ENCODE measurements at regions not wholly inside any gene's neighbourhood (a gene's known extent, or its start where the extent isn't known, plus 50 kb on each side); places are given as distances from the start of the nearest gene placed in this dataset.

GRCh38 chr16:13291591-13292333 lies 390.4 kb downstream of the SHISA9 start:
- no peak for DNase-seq (ENCODE audit: low spot score)

- DNase-seq (ENCODE audit: low spot score) = no peak
These were observed 394.8 kb downstream of the SHISA9 start for GRCh38 chr16:13296206-13296605.

GRCh38 chr16:13298666-13299065 lies 397.3 kb downstream of the SHISA9 start:
- no peak for DNase-seq (ENCODE audit: low spot score)

GRCh38 chr16:13300066-13300840 lies 398.9 kb downstream of the SHISA9 start:
- no peak for DNase-seq (ENCODE audit: low spot score)

GRCh38 chr16:13305019-13305755 lies 403.8 kb downstream of the SHISA9 start:
- DNase-seq (ENCODE audit: low spot score) = no peak

- DNase-seq (ENCODE audit: low spot score) = no peak
These were observed 405.0 kb downstream of the SHISA9 start for GRCh38 chr16:13306161-13306995.

DNA sequence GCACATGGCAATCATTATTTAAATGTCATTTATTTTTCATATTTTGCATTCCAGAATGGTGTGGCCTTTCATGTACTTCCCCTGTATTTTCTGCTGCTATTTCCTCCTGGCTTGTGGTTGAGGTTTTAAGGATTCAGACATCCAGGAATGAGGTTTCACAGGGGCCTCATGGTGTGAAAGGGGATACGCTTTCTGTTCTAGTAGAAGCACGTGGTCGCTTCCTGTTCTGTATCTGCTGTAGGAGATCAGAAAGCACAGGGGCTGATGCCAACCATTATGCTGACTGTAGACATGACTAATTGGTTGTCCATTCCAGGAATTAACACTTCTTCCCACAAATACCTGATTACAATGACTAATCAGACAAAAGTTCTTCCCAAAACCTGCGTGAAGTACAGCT lies 405.9 kb downstream of the SHISA9 start:
- no peak for DNase-seq (ENCODE audit: low spot score)

DNA sequence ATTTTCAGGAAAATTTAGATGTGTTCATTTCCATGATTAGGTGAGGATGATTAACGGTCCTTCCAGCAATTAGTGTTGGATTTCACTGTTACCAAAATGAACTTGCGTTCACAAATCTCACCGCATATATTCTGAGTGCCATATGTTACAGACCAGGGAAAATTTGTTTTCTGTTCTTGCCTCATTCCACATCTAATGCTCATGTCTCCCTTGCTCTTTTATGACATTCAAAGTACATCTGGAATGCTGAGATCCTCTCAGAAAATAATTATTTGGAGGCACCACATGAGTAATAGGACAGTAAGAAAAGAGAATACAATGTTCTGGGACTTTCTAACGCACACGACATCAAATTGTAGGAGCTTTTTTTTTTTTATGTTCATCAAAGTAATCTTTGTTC lies 406.5 kb downstream of the SHISA9 start:
- no peak for DNase-seq (ENCODE audit: low spot score)

GRCh38 chr16:13312063-13312462 lies 410.7 kb downstream of the SHISA9 start:
- no peak for DNase-seq (ENCODE audit: low spot score)

DNA sequence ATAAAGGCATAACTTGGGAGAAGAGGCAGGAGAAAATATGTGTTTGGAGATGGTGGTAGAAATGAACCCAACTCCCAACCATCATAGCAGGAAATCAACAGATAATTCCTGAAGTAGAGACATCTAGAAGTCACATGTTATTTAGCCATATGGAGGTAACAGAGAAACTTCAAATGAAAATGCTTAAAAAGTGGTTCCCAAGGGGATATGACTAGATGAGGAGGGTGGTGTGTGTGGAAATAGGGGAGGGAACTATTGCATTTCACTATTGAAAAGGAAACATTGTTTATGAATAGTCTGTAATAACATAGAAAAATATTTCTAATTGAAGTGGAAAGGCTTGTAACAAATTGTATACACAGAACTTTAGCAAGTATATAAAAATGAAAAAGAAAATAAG lies 412.0 kb downstream of the SHISA9 start:
- no peak for DNase-seq (ENCODE audit: low spot score)

DNA sequence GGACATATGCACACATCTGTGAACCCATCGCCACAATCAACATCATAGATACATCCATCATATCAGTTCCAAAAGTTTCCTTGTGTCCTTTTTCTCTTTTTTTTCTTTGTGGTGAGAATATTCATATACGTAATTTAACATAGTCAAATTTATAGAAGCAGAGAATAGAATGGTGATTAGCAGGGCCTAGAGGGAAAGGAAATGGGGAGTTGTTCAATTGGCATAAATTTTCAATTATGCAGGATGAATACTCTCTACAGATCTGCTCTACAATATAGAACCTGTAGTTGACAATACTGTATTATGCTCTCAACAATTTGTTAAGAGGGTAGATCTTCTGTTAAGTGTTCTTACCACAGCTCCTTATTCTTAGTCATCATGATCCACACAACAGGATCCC lies 413.2 kb downstream of the SHISA9 start:
- no peak for DNase-seq (ENCODE audit: low spot score)

DNA sequence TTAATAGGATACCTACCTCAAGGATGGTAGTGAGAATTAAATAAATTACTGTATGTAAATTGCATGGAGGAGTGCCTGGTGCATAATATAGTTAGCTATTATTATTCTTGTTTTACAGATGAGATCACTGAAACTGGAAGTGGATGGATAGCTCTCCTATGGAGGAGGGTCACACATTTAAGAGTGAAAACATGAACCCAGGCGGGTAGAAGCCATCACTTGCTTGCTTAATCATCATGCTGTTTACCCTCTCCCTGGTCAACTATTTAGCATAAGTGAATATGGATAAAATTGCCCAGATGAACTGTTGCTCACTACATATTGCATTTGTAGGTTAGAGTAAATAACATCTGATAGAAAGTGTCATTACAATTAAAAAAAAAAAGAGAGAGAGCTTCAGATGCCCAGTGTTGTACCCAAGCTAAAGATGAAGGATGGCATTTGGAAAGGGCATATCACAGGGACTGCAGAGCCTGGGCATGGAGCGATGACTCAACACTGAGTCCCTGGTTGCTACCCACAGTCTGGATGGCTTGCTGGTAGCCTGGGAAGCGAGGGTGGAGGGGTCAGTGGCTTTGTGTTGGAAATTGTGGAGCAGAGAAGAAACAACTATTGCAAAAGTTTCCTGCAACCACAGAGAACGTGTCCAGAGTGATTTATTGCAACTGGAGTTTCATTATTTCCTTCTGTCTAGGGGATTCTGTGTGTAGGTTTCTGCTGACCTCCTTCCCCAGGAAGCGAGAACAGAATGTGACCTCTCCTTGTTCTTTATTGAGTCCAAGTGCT lies 414.4 kb downstream of the SHISA9 start:
- no peak for DNase-seq (ENCODE audit: low spot score)

DNA sequence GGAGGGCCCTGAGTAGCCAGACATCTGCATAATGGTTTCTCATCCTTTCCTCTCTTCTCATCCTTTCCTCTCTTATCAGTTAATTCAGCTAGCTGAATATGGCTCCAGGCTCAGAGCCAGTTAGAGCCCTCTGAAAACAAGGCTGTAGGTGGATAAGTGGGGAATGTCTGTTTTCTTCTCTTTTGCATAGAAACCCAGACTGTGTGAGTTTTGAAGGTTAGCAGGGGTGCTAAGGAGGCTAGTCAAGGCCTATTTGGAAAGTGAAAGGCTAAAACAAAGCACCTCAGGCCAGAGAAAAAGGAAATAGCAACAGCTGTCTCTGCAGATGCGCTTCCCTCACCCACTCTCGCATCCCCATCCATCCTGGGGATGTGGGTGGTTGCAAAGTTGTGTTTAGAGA lies 420.9 kb downstream of the SHISA9 start:
- DNase-seq (ENCODE audit: low spot score) = no peak

- DNase-seq (ENCODE audit: low spot score) = no peak
These were observed 423.5 kb downstream of the SHISA9 start for GRCh38 chr16:13324851-13325250.

DNA sequence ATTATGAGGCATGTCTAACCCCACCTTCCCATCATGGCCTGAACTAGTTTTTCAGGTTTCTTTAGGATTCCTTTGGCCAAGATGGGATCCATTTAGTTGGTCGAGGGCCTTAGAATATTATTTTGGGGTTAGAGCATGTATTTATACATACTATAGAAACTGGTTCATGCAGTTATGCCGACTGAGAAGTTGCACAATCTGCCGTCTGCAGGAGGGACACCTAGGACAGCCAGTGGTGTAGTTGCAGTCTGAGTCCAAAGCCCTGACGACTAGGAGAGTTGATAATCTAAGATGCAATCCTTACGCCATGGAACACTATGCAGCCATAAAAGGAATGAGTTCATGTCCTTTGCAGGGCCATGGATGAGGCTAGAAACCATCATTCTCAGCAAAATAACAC lies 424.0 kb downstream of the SHISA9 start:
- no peak for DNase-seq (ENCODE audit: low spot score)

DNA sequence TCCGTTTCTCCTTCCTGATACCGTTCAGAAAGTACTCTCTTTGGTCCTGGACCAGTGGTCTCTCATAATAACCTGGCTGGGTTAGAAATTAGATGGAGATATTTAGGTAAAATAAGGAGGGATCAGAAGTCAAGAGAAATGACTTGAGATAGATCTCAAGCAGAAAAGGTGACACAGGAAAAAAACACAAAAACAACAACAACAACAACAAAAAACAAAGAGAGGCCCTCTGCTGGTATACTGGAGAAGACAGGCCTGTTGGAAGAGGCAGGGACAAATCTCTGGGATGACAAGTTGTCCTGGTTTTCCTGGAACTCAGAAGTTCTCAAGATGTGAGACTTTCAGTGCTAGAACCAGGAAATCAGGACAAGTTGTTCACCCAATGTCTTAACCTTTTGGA lies 430.5 kb downstream of the SHISA9 start:
- no peak for DNase-seq (ENCODE audit: low spot score)

GRCh38 chr16:13332713-13333255 lies 431.4 kb downstream of the SHISA9 start:
- DNase-seq (ENCODE audit: low spot score) = no peak

DNA sequence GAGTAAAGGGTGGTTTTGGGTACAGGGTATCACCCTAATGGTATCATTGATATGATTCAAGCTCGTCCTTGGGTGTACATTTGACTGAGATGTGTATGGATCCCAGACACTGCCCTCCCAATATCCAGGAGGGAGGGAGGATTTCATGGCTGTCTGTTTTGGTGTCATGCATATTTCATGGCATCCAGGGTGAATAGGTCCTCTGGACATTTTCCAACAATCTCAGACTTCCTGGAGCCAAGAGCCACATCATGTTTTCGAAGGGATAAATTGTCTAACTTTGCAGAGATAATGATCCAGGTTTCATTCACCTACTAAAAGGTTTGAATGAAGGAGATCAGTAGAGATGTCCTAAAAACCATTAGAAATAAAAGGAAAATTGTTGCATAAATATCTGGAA lies 431.9 kb downstream of the SHISA9 start:
- no peak for DNase-seq (ENCODE audit: low spot score)

DNA sequence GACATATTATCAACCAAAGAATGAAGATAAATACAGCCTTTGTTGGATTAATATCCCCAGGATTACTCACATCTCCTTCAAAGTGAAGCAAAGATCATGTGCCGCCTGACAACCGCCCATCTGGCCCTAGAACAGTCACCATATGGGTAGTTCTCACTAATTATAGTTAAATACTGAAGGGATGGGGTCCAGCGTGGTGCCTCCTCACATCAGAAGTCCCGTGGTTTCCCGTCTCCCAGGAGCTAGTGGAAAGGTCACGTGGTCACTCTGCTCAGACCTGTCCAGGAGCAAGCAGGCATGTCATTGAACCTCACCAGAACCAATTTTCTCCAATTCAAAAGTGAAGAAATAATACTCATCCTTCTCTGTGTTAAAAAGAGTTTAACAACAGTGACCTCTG lies 434.5 kb downstream of the SHISA9 start:
- no peak for DNase-seq (ENCODE audit: low spot score)

GRCh38 chr16:13336335-13336734 lies 434.9 kb downstream of the SHISA9 start:
- DNase-seq (ENCODE audit: low spot score) = no peak

All from hepatic stellate cell (primary cell).